NCI-H146 treated with DMSO at 0.1 percent for 48 hours (cell line): ENCODE measurements at regions not wholly inside any gene's neighbourhood (a gene's known extent, or its start where the extent isn't known, plus 50 kb on each side); places are given as distances from the start of the nearest gene placed in this dataset.
"Not testable (repeated sequence)": the region's sequence is repeated elsewhere in the genome, so short reads cannot be mapped to it uniquely, and the experiment has no call there.

ENCODE experiments used
- DNase-seq: peaks from one replicate; lab custom pipeline; 2025; ENCODE audit not compliant: unreplicated experiment; lab: John Stamatoyannopoulos, UW

DNA sequence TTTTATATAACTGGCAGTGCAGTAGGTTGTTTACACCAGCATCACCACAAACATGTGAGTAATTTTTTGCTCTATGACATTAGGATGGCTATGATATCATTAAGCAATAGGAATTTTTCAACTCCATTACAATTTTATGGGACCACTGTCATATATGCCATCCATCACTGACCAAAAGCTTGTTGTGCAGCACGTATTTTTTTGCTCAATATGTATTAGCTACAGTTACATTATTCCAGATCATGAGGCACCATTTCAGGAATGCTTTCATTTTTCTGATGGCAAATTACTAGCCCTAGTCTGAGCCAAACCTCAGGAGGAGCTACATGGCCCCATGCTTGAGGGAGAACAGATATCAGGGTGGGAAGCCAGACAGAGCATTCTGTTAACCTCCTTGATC is 56.8 kb upstream of the DCLK2 start:
- DNase-seq, result no peak

- DNase-seq, result no peak
Measured at GRCh38 chr4:150023489-150023888, 54.8 kb upstream of the DCLK2 start.

GRCh38 chr4:150026987-150027386 is 51.3 kb upstream of the DCLK2 start:
- not testable (repeated sequence) for DNase-seq
